HG03432 (cell line): ENCODE measurements at regions not wholly inside any gene's neighbourhood (a gene's known extent, or its start where the extent isn't known, plus 50 kb on each side); places are given as distances from the start of the nearest gene placed in this dataset.

Experiments used
- ATAC-seq: cut with Tn5 transposase; IDR thresholded peaks from one replicate; pipeline ENCODE4 v1.9.1; 2021; ENCODE audit warnings: mild to moderate bottlenecking, moderate library complexity; ENCODE audit not compliant: unreplicated experiment

DNA sequence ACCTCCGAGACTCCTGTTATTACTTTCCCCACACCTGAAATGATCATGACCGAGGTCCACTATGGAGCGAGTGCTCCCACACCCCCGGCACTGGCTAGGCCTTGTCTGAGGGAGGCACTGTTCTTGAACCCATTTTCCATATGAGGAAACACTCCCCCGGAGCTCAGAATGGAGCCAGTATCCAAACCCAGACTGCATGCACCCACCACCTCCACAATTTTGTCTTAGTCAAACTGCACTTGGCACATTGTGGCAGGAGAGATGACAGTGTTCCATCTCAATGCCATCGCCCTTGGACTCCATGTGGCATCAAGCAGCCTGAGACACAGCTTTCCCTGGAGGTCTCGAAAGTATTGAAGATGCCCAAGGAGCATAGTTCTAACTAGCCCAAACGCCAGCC, 154.1 kb downstream of the NUP210 start:
- ATAC-seq = no peak

GRCh38 chr3:13265507-13265906, 154.6 kb downstream of the NUP210 start:
- no peak for ATAC-seq

- no peak for ATAC-seq
Measured at GRCh38 chr3:13265016-13265415, 155.1 kb downstream of the NUP210 start.

DNA sequence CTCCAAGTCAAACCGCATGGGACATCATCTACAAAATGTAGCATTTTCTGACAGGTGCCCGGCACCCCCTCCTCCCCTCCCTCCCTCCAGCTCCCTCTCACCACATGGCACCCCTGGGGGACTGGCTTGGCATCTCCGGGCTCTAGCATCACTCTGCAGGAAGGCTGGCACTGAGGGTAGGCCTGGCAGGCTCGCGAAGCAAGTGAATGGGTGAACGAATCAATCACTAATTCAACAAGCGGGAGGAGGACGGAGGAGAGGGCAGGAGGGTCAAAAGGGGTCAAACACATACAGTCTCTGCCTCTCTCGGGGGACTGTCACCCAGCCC, 155.7 kb downstream of the NUP210 start:
- no peak for ATAC-seq

DNA sequence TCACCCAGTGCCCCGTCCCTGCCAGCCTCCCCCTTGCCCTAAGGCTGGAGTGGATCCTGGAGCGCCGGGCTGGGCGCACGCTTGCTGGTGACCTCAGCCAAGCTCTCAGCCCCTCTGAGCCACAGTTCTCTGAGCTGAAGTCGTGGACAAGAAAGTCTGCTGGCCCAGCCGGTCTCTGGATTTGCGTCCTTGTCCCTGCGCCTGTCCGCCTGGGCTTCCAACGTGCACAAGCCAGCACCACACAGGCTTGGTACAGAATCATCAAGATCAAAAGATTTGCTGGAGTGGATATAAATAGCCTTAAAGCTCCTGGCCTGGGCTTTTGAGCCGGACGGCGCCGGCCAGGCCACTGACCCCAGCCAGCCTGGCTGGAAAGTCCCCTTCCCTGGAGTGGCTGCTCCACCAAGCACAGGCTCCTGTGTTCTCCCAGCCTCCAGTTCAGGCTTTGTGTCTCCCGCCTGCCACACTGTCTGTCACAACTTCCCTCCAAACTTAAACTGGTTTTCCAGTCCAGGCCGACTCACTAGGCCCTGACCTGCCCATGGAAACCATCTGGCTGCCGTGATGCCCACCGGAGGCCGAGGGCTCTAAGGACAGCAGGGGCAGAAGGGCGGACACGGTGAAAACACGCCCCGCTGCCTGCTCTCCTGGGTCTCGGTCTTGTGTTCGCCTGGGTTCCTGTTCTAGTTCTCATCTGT, 156.2 kb downstream of the NUP210 start:
- no peak for ATAC-seq

GRCh38 chr3:13262493-13263211, 157.5 kb downstream of the NUP210 start:
- no peak for ATAC-seq

GRCh38 chr3:13261892-13262291, 158.2 kb downstream of the NUP210 start:
- ATAC-seq = no peak

DNA sequence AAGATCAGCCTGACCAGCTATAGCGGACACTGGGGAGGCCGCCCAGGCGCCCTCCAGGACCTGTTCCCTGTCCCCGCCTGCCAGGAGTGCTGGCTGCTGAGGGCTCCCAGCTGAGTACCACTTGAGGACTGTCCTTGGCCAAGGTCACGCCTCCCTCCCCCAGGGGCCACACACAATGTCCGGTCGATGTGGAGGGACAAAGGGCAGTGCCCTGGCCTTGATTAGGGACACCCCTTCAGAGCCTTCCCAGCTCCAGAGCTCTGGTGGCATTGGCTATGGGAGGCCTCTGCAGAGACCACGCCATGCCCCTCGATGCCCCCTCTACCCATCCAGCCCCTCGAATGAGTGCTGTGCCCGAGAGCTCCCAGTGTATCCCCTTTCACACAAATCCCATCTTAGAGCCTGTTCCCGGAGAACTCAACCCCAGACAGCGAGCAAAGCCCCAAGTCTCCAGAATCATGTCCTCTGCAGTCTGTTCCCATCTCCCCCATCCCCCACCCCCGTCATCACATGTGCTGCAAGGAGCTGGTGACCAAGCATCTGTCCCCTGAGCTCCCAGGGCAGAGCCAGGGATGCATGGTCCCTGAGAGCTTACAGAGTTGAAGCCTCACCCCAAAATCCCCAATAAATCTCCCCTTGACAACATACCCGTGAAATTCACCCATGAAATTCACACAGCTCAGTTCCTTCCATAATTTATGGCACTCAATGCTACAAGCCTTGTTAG, 158.9 kb downstream of the NUP210 start:
- no peak for ATAC-seq

GRCh38 chr3:13260259-13261103, 159.6 kb downstream of the NUP210 start:
- no peak for ATAC-seq

- ATAC-seq = no peak
Measured at GRCh38 chr3:13259831-13260230, 160.3 kb downstream of the NUP210 start.

DNA sequence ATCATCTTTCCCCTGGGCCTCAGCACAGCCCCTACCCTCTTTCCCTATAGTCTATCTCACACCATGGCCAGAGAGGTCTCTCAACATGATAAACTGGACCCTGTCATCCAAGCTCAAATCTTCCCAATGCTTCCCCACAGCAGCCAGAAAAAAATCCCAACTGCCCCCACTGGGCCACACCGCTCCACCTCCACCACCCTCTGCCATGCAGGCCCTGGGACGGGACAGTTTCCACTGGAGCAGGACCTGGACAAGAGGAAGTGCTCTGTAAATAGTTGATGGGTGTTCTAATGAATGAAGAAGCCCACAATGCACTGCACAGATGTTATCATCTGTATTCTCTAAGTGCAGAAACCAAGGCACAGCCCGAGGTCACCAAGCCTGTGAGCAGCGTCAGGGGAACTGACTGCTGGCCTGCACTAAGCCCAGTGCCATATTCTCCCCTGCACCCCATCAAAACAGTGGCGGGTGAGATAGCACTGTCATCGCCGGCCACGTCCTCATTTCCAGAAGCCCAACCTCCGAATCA, 161.1 kb downstream of the NUP210 start:
- ATAC-seq = no peak

- ATAC-seq = no peak
Measured at GRCh38 chr3:13258280-13258679, 161.8 kb downstream of the NUP210 start.

DNA sequence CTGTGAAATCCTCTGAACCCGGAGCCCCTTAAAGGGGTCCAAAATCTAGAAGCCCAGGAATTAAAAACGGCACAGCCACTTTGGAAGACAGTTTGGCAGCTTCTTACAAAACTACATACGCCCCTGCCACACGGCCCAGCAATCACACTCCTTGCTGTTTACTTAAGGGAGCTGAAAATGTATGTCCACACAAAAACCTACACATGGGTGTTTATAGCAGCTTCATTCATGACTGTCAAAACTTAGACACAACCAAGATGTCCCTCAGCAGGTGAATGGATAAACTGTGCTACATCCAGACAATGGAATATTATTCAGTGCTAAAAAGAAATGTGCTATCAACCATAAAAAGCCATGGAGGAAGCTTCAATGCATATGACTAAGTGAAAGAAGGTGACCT, 162.5 kb downstream of the NUP210 start:
- ATAC-seq = no peak

DNA sequence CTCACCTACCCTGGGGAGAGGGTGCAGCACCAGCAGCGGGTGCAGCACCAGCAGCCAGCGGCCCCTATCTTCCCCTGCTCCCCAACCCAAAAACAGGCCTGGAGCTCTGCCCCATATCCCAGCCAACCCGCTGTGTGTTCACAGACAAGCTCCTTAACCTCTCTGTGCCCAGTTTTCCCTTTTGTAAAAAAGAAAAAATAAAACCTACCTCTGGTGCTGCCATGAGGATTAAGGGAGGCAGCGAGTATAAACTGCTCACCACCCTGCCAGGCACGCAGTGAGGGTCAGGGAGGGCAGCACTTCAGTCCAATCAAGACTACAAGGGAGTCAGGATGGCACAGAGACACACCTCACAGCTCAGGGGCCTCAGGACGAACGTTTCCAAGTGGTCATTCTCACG, 163.3 kb downstream of the NUP210 start:
- no peak for ATAC-seq

DNA sequence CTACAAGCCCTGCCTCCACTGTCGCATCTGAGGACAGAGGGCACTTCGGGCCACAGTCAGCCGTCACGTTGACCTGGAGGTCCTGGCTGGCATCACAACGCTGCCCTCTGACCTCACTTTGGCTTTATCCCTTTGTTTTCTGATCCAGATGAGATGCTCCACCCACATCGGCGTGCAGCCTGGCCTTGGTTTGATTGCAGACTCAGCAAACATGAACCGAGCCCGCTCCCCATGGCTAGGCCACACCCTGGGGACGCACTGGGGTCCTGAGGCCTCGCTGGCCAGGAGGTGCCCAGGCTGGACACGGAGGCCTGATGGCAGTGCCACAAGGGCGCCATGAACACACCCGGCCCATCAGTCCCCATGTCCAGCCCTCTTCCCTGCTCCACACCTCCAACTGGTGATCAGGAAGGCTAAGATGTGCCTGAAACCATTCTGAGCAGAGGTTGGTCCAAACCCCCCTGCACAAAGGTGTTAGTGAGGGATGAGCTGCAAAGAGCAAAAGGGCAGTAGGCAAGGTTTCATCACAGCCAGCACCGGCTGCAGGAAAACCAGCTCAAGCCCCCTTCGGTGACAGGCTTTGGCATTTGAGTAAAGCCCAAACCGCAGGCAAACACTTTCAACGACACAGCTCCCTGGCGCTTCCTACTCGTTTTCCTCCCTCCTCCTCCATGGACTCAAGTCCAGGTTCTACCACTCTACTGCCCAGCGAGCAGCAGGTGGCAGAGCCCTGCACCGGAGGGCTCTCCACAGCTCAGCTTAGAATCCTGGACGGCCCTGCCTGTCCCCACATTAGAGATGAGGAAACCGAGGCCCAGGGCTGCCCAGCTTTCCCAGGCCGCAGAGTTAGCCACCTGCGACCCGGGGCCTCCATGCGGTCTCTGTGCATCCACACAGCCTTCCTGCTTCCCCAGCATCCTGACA, 165.8 kb downstream of the NUP210 start:
- ATAC-seq = no peak

- no peak for ATAC-seq
Measured at GRCh38 chr3:13253208-13253937, 166.7 kb downstream of the NUP210 start.

DNA sequence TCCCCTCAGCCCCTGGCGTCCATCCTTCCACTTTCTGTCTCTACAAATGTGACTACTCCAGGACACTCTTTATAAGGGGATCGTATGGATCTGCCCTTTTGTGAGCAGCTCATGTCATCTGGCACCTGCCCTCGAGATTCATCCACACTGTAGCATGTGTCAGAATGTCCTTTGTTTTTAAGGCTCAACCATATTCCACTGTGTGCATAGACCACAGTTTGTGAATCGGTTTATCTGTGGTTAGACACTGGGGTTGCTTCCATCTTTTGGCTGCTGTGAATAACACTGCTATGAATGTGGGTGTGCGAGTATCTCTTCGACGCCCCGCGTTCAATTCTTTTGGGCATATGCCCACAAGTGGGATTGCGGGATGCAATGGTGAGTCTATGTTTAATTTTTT, 167.9 kb downstream of the NUP210 start:
- ATAC-seq = no peak

GRCh38 chr3:13251166-13251903, 168.8 kb downstream of the NUP210 start:
- no peak for ATAC-seq
